GM12878 (cell line): ENCODE measurements at regions not wholly inside any gene's neighbourhood (a gene's known extent, or its start where the extent isn't known, plus 50 kb on each side); places are given as distances from the start of the nearest gene placed in this dataset.

Experiments
- BHLHE40 ChIP-seq, 2 experiments: fragments of 450-650 bp in 1 of 2; IDR thresholded peaks; 2 replicates each; pipeline ENCODE4 v1.6.1; 2011 to 2017; ENCODE audit warnings: low read depth in 2 of 2, borderline replicate concordance in 1 of 2, improper control_type of control experiment in 1 of 2, low read length in 1 of 2, mild to moderate bottlenecking in 1 of 2
- CHD2 ChIP-seq: IDR thresholded peaks from 2 replicates; pipeline ENCODE4 v1.6.1; 2011; ENCODE audit warnings: low read depth, low read length, improper control_type of control experiment, borderline replicate concordance
- EZH2 ChIP-seq: IDR thresholded peaks from 2 replicates; pipeline ENCODE4 v1.6.1; 2012; ENCODE audit warnings: low read depth, mild to moderate bottlenecking, control low read depth, inconsistent platforms, low read length, borderline replicate concordance; ENCODE audit not compliant: control insufficient read depth
- FOXK2 ChIP-seq: fragments of 450-650 bp; IDR thresholded peaks from 2 replicates; pipeline ENCODE4 v1.6.1; 2017; ENCODE audit warnings: mild to moderate bottlenecking, moderate library complexity
- HDGF ChIP-seq: fragments of 450-650 bp; IDR thresholded peaks from 2 replicates; pipeline ENCODE4 v1.6.1; 2016; ENCODE audit warnings: antibody characterized with exemption
- IKZF1 ChIP-seq: fragments of 450-650 bp; conservative IDR thresholded peaks from 2 replicates; pipeline ENCODE4 v1.6.1; 2017; ENCODE audit warnings: antibody characterized with exemption, mild to moderate bottlenecking
- LARP7 ChIP-seq: fragments of 450-650 bp; IDR thresholded peaks from 2 replicates; pipeline ENCODE4 v1.6.1; 2017; ENCODE audit warnings: mild to moderate bottlenecking
- MEF2B ChIP-seq: fragments of 450-650 bp; IDR thresholded peaks from 2 replicates; pipeline ENCODE4 v1.6.1; 2018; ENCODE audit warnings: mild to moderate bottlenecking, moderate library complexity; ENCODE audit not compliant: partially characterized antibody, poor library complexity, severe bottlenecking
- MTA2 ChIP-seq: fragments of 450-650 bp; IDR thresholded peaks from 2 replicates; pipeline ENCODE4 v1.6.1; 2016; ENCODE audit warnings: low read depth, mild to moderate bottlenecking, moderate library complexity
- NBN ChIP-seq: fragments of 450-650 bp; IDR thresholded peaks from 2 replicates; pipeline ENCODE4 v1.6.1; 2016
- RAD21 ChIP-seq: IDR thresholded peaks from 2 replicates; pipeline ENCODE4 v1.6.1; 2011; ENCODE audit warnings: mild to moderate bottlenecking, low read depth, low read length, moderate library complexity; ENCODE audit not compliant: insufficient read depth
- SREBF1 ChIP-seq: IDR thresholded peaks from 2 replicates; pipeline ENCODE4 v1.6.1; 2012; ENCODE audit warnings: mild to moderate bottlenecking, low read length
- ZZZ3 ChIP-seq: IDR thresholded peaks from 2 replicates; pipeline ENCODE4 v1.6.1; 2011; ENCODE audit warnings: low read depth; ENCODE audit not compliant: control insufficient read depth, insufficient read length
- TF ChIP-seq, protein P1 (sequence below): fragments of 450-650 bp; IDR thresholded peaks from 2 replicates; pipeline ENCODE4 v1.6.1; 2016; ENCODE audit warnings: mild to moderate bottlenecking, moderate library complexity, borderline replicate concordance
- TF ChIP-seq, protein P2 (sequence below): fragments of 450-650 bp; IDR thresholded peaks from 2 replicates; pipeline ENCODE4 v1.6.1; 2017; ENCODE audit warnings: mild to moderate bottlenecking, moderate library complexity
- TF ChIP-seq, protein P3 (sequence below): IDR thresholded peaks from 2 replicates; pipeline ENCODE4 v1.6.1; 2011; ENCODE audit warnings: borderline replicate concordance, low read depth, mild to moderate bottlenecking, moderate library complexity, low read length; ENCODE audit not compliant: insufficient read depth, poor library complexity, severe bottlenecking

DNA sequence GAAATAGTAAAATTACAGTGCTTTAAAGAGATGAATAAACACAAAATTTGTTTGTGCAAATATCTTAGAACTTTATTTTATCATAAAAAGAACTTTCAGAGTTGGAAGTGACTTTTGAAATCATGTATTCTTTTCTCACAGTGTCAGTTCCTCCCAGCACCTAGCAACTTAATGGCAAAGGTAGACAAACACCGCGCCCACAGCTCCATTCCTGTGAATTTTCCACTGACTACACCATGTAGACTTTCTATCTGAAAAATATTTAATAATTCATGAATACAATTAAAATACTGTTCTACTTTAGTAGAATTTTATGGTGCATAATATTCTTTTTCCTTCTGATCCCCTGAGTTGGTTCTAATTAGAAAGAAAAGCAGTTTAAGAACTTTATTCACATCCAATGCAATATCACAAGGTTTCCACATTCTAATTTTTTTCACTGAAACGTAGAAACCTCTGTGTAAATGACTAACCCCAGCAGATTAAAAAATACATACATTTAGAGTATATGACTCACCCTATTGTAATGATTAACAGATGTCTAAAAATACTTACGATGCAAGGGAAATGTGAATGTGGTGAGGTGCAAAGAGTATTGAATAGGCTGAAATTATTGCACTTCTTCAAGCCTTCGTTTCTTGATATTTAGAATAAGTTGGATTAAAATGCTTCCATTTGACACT lies 218.2 kb upstream of the CCDC179 start (continued):
- TF ChIP-seq, protein P1, sequence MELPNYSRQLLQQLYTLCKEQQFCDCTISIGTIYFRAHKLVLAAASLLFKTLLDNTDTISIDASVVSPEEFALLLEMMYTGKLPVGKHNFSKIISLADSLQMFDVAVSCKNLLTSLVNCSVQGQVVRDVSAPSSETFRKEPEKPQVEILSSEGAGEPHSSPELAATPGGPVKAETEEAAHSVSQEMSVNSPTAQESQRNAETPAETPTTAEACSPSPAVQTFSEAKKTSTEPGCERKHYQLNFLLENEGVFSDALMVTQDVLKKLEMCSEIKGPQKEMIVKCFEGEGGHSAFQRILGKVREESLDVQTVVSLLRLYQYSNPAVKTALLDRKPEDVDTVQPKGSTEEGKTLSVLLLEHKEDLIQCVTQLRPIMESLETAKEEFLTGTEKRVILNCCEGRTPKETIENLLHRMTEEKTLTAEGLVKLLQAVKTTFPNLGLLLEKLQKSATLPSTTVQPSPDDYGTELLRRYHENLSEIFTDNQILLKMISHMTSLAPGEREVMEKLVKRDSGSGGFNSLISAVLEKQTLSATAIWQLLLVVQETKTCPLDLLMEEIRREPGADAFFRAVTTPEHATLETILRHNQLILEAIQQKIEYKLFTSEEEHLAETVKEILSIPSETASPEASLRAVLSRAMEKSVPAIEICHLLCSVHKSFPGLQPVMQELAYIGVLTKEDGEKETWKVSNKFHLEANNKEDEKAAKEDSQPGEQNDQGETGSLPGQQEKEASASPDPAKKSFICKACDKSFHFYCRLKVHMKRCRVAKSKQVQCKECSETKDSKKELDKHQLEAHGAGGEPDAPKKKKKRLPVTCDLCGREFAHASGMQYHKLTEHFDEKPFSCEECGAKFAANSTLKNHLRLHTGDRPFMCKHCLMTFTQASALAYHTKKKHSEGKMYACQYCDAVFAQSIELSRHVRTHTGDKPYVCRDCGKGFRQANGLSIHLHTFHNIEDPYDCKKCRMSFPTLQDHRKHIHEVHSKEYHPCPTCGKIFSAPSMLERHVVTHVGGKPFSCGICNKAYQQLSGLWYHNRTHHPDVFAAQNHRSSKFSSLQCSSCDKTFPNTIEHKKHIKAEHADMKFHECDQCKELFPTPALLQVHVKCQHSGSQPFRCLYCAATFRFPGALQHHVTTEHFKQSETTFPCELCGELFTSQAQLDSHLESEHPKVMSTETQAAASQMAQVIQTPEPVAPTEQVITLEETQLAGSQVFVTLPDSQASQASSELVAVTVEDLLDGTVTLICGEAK = peak; percentile 81; the same call in 1 of the 2 replicates
- 0 out of 2 replicates have a peak, but pooled peaks have one; percentile 44 for TF ChIP-seq NBN
- TF ChIP-seq IKZF1 = peak; percentile 29
- TF ChIP-seq CHD2 = 0 out of 2 replicates have a peak, but pooled peaks have one; percentile 31
- no peak for TF ChIP-seq EZH2
- no peak for TF ChIP-seq HDGF
- TF ChIP-seq BHLHE40 (IDR thresholded peaks at IDR 0.05; ENCODE audit: borderline replicate concordance in 1 of 2, low read depth in 2 of 2, low read length in 1 of 2) = no peak
- TF ChIP-seq SREBF1 = peak; percentile 27; the same call in 1 of the 2 replicates
- peak; percentile 77 for TF ChIP-seq MTA2
- TF ChIP-seq, protein P2, sequence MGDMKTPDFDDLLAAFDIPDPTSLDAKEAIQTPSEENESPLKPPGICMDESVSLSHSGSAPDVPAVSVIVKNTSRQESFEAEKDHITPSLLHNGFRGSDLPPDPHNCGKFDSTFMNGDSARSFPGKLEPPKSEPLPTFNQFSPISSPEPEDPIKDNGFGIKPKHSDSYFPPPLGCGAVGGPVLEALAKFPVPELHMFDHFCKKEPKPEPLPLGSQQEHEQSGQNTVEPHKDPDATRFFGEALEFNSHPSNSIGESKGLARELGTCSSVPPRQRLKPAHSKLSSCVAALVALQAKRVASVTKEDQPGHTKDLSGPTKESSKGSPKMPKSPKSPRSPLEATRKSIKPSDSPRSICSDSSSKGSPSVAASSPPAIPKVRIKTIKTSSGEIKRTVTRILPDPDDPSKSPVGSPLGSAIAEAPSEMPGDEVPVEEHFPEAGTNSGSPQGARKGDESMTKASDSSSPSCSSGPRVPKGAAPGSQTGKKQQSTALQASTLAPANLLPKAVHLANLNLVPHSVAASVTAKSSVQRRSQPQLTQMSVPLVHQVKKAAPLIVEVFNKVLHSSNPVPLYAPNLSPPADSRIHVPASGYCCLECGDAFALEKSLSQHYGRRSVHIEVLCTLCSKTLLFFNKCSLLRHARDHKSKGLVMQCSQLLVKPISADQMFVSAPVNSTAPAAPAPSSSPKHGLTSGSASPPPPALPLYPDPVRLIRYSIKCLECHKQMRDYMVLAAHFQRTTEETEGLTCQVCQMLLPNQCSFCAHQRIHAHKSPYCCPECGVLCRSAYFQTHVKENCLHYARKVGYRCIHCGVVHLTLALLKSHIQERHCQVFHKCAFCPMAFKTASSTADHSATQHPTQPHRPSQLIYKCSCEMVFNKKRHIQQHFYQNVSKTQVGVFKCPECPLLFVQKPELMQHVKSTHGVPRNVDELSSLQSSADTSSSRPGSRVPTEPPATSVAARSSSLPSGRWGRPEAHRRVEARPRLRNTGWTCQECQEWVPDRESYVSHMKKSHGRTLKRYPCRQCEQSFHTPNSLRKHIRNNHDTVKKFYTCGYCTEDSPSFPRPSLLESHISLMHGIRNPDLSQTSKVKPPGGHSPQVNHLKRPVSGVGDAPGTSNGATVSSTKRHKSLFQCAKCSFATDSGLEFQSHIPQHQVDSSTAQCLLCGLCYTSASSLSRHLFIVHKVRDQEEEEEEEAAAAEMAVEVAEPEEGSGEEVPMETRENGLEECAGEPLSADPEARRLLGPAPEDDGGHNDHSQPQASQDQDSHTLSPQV = no peak
- no peak for TF ChIP-seq ZZZ3
- TF ChIP-seq RAD21 = no peak
- TF ChIP-seq MEF2B = peak; percentile 85
- no peak for TF ChIP-seq LARP7
- no peak for TF ChIP-seq FOXK2
- TF ChIP-seq, protein P3, sequence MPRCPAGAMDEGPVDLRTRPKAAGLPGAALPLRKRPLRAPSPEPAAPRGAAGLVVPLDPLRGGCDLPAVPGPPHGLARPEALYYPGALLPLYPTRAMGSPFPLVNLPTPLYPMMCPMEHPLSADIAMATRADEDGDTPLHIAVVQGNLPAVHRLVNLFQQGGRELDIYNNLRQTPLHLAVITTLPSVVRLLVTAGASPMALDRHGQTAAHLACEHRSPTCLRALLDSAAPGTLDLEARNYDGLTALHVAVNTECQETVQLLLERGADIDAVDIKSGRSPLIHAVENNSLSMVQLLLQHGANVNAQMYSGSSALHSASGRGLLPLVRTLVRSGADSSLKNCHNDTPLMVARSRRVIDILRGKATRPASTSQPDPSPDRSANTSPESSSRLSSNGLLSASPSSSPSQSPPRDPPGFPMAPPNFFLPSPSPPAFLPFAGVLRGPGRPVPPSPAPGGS = no peak
